ENCODE measurements at regions not wholly inside any gene's neighbourhood (a gene's known extent, or its start where the extent isn't known, plus 50 kb on each side); places are given as distances from the start of the nearest gene placed in this dataset.

DNA sequence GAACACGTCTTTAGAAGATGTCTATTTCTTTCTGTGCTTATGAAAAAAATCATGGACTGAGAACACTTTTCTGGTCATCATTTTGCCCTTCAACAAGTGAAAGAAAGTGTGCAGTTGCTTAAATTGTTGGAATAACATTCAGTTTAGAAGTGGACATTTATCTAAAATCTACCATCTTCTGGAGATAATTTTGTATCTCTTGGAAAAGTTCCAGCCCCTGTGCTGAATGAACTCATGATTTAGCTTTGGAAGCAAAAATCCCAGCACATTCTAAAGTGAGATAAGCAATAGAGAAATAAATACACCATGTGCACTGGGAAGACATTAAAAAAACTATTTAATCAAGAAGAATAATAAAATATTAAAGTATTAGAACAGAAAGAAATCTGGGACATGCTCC lies 1420.8 kb upstream of the SLC10A2 start:
- no peak for TF ChIP-seq CTCF (IDR thresholded peaks at IDR 0.05)
- DNase-seq (ENCODE audit: low spot score), result no peak
- no peaks in the 10 kb centered on the region for H3K27me3 ChIP-seq
- no peak overlapping the region for H3K4me3 ChIP-seq
- no peaks in the 10 kb centered on the region for H3K4me1 ChIP-seq
- no peaks in the 10 kb centered on the region for H3K9me3 ChIP-seq
- H3K36me3 ChIP-seq, result no peaks in the 10 kb centered on the region
- H3K27ac ChIP-seq, result no peak overlapping the region

DNA sequence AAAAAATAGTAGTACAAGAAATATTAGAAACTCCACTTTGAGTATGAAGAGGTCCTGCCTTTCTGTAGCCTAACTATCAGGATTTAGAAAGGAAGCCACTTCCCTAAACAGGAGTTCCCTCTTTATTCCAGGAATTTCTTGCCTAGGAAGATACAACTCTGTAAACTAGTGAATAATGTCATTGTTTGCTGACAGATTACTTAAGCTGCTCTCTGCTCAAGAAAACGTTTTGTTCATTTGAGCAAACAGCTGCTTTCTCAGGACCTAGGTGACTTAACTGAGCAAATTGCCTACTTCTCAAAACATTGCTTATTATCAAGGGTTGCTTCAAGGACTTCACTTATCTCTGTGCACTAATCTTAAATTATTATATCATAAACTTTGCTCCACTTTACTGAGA lies 1419.4 kb upstream of the SLC10A2 start:
- DNase-seq (ENCODE audit: low spot score), result no peak
- H3K36me3 ChIP-seq, result no peaks in the 10 kb centered on the region
- H3K4me3 ChIP-seq, result no peak overlapping the region
- no peak for TF ChIP-seq CTCF (IDR thresholded peaks at IDR 0.05)
- no peak overlapping the region for H3K27ac ChIP-seq
- H3K9me3 ChIP-seq, result no peaks in the 10 kb centered on the region
- H3K4me1 ChIP-seq, result no peaks in the 10 kb centered on the region
- no peaks in the 10 kb centered on the region for H3K27me3 ChIP-seq

- TF ChIP-seq CTCF (IDR thresholded peaks at IDR 0.05), result no peak
- Histone ChIP-seq H3K4me3 (no peak overlapping the region), H3K9me3 (no peaks in the 10 kb centered on the region)
Observed at GRCh38 chr13:104483631-104484030, 1417.4 kb upstream of the SLC10A2 start.

GRCh38 chr13:104477261-104477660 lies 1411.0 kb upstream of the SLC10A2 start:
- no peak overlapping the region for H3K27ac ChIP-seq
- no peaks in the 10 kb centered on the region for H3K36me3 ChIP-seq
- no peaks in the 10 kb centered on the region for H3K4me1 ChIP-seq
- no peaks in the 10 kb centered on the region for H3K27me3 ChIP-seq
- H3K4me3 ChIP-seq, result no peak overlapping the region
- H3K9me3 ChIP-seq, result no peaks in the 10 kb centered on the region
- no peak for TF ChIP-seq CTCF (IDR thresholded peaks at IDR 0.05)
- no peak for DNase-seq (ENCODE audit: low spot score)

More at GRCh38 chr13:104483631-104484030, 1417.4 kb upstream of the SLC10A2 start:
- no peak for DNase-seq (ENCODE audit: low spot score)
- no peaks in the 10 kb centered on the region for H3K36me3 ChIP-seq
- no peaks in the 10 kb centered on the region for H3K4me1 ChIP-seq
- no peak overlapping the region for H3K27ac ChIP-seq
- H3K27me3 ChIP-seq, result no peaks in the 10 kb centered on the region

DNA sequence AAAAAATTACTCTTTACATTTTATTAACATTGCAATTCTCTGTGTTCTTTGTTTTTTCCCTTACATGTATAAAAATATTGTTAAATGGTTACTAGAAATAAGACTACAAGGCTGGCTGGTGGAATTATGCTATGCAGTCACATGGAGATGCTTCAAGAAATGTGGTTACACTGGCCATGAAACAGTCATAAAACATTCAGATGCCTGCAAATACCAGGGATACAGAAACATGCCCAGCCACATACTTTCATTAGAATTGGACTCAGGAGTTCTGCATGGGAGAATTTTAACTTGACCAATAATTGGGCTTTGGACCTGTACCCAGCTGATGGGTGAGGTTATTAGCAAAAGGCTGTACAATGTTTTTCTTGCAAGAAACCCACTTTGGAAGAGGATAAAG lies 1407.7 kb upstream of the SLC10A2 start:
- Histone ChIP-seq H3K4me1 (no peaks in the 10 kb centered on the region), H3K27me3 (no peaks in the 10 kb centered on the region), H3K27ac (no peak overlapping the region), H3K9me3 (no peaks in the 10 kb centered on the region), H3K4me3 (no peak overlapping the region), H3K36me3 (no peaks in the 10 kb centered on the region)
- no peak for TF ChIP-seq CTCF (IDR thresholded peaks at IDR 0.05)
- no peak for DNase-seq (ENCODE audit: low spot score)

GRCh38 chr13:104466016-104466415 lies 1399.8 kb upstream of the SLC10A2 start:
- no peak for TF ChIP-seq CTCF (IDR thresholded peaks at IDR 0.05)
- Histone ChIP-seq H3K36me3 (no peaks in the 10 kb centered on the region), H3K27me3 (no peaks in the 10 kb centered on the region), H3K4me1 (no peaks in the 10 kb centered on the region), H3K27ac (no peak overlapping the region), H3K9me3 (no peaks in the 10 kb centered on the region), H3K4me3 (no peak overlapping the region)
- no peak for DNase-seq (ENCODE audit: low spot score)

All from right atrium auricular region (tissue), 2 donors.